A549 (cell line): ENCODE measurements at regions not wholly inside any gene's neighbourhood (a gene's known extent, or its start where the extent isn't known, plus 50 kb on each side); places are given as distances from the start of the nearest gene placed in this dataset.

Source experiments
- BHLHE40 ChIP-seq: IDR thresholded peaks from 2 replicates; pipeline ENCODE4 v1.6.1; 2012; ENCODE audit warnings: low read depth, low read length, inconsistent platforms
- CHD4 ChIP-seq: fragments of 200-600 bp; sonication (generic); IDR thresholded peaks from 2 replicates; pipeline ENCODE4 v1.6.1; 2016; ENCODE audit warnings: antibody characterized with exemption, mild to moderate bottlenecking, borderline replicate concordance
- HOXB13 ChIP-seq: fragments of 250-450 bp; sonication (Bioruptor Pico); IDR thresholded peaks from 2 replicates; pipeline ENCODE4 v1.5.0; 2020; ENCODE audit warnings: low read depth, mild to moderate bottlenecking, moderate library complexity
- NFE2L2 ChIP-seq: fragments of 150-350 bp; conservative IDR thresholded peaks from 2 replicates; pipeline ENCODE4 v1.6.1; 2014; ENCODE audit warnings: low read length
- PHF8 ChIP-seq: fragments of 200-600 bp; sonication (generic); IDR thresholded peaks from 2 replicates; pipeline ENCODE4 v1.6.1; 2016; ENCODE audit warnings: low read depth, mild to moderate bottlenecking, antibody characterized with exemption, moderate library complexity, borderline replicate concordance
- POLR2A ChIP-seq: IDR thresholded peaks from 2 replicates; pipeline ENCODE4 v1.6.1; 2012; ENCODE audit warnings: mild to moderate bottlenecking, low read length
- RAD21 ChIP-seq, 2 experiments: fragments of >200 bp in 1 of 2; sonication (Bioruptor Twin) in 1 of 2; formaldehyde crosslinking in 1 of 2; IDR thresholded peaks in 1 of 2; conservative IDR thresholded peaks in 1 of 2; 2 replicates in 1 of 2; 3 replicates in 1 of 2; pipeline ENCODE4 v1.6.1; 2012 to 2018; ENCODE audit warnings: inconsistent platforms in 1 of 2
- RFX5 ChIP-seq: fragments of 450-650 bp; IDR thresholded peaks from 2 replicates; pipeline ENCODE4 v1.7.1; 2014; ENCODE audit warnings: antibody characterized with exemption, mild to moderate bottlenecking, moderate library complexity
- SMC3 ChIP-seq: fragments of >200 bp; sonication (Bioruptor Twin); formaldehyde crosslinking; IDR thresholded peaks from 3 replicates; pipeline ENCODE4 v1.6.1; 2018; ENCODE audit warnings: inconsistent platforms
- SREBF2 ChIP-seq: fragments of 450-650 bp; IDR thresholded peaks from 2 replicates; pipeline ENCODE4 v1.6.1; 2014; ENCODE audit warnings: mild to moderate bottlenecking, moderate library complexity
- TF ChIP-seq, protein P1 (sequence below): fragments of >200 bp; sonication (Bioruptor Twin); formaldehyde crosslinking; IDR thresholded peaks from 3 replicates; pipeline ENCODE4 v1.5.1; 2016
- TF ChIP-seq, protein P2 (sequence below): IDR thresholded peaks from 2 replicates; pipeline ENCODE4 v1.6.1; 2012
- TF ChIP-seq, protein P3 (sequence below): fragments of 200-600 bp; sonication (generic); IDR thresholded peaks from 2 replicates; pipeline ENCODE4 v1.6.1; 2016; ENCODE audit warnings: antibody characterized with exemption, mild to moderate bottlenecking, moderate library complexity

DNA sequence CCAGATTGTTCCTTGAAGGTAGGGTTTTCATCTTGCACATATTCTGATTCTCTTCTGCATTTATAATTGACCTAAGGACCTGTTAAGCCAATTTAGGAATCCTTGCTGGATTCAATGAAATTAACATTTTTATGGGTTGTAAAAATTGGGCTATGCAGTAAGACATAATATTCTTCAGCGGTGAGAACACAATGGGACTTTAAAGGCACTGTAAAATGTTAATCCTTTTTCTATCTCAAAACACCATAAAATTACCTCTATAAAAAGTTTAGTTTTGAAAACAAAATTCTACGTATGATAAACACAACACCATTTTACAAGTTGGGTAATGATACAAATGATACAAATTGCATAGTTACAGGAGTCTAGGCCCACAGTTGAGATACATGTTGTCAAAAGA, 169.2 kb upstream of the DTNA start:
- TF ChIP-seq SMC3 (no peak), RFX5 (no peak), BHLHE40 (no peak), HOXB13 (no peak), SREBF2 (no peak), CHD4 (no peak), POLR2A (no peak), RAD21 (conservative IDR thresholded peaks at IDR 0.05 in 1 of 2, IDR thresholded peaks at IDR 0.05 in 1 of 2) (no peak), NFE2L2 (no peak), PHF8 (no peak)
- TF ChIP-seq, protein P1, sequence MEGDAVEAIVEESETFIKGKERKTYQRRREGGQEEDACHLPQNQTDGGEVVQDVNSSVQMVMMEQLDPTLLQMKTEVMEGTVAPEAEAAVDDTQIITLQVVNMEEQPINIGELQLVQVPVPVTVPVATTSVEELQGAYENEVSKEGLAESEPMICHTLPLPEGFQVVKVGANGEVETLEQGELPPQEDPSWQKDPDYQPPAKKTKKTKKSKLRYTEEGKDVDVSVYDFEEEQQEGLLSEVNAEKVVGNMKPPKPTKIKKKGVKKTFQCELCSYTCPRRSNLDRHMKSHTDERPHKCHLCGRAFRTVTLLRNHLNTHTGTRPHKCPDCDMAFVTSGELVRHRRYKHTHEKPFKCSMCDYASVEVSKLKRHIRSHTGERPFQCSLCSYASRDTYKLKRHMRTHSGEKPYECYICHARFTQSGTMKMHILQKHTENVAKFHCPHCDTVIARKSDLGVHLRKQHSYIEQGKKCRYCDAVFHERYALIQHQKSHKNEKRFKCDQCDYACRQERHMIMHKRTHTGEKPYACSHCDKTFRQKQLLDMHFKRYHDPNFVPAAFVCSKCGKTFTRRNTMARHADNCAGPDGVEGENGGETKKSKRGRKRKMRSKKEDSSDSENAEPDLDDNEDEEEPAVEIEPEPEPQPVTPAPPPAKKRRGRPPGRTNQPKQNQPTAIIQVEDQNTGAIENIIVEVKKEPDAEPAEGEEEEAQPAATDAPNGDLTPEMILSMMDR: no peak
- TF ChIP-seq, protein P2, sequence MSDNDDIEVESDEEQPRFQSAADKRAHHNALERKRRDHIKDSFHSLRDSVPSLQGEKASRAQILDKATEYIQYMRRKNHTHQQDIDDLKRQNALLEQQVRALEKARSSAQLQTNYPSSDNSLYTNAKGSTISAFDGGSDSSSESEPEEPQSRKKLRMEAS: no peak
- TF ChIP-seq, protein P3, sequence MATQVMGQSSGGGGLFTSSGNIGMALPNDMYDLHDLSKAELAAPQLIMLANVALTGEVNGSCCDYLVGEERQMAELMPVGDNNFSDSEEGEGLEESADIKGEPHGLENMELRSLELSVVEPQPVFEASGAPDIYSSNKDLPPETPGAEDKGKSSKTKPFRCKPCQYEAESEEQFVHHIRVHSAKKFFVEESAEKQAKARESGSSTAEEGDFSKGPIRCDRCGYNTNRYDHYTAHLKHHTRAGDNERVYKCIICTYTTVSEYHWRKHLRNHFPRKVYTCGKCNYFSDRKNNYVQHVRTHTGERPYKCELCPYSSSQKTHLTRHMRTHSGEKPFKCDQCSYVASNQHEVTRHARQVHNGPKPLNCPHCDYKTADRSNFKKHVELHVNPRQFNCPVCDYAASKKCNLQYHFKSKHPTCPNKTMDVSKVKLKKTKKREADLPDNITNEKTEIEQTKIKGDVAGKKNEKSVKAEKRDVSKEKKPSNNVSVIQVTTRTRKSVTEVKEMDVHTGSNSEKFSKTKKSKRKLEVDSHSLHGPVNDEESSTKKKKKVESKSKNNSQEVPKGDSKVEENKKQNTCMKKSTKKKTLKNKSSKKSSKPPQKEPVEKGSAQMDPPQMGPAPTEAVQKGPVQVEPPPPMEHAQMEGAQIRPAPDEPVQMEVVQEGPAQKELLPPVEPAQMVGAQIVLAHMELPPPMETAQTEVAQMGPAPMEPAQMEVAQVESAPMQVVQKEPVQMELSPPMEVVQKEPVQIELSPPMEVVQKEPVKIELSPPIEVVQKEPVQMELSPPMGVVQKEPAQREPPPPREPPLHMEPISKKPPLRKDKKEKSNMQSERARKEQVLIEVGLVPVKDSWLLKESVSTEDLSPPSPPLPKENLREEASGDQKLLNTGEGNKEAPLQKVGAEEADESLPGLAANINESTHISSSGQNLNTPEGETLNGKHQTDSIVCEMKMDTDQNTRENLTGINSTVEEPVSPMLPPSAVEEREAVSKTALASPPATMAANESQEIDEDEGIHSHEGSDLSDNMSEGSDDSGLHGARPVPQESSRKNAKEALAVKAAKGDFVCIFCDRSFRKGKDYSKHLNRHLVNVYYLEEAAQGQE: no peak
